HAP-1 (cell line): ENCODE measurements at regions not wholly inside any gene's neighbourhood (a gene's known extent, or its start where the extent isn't known, plus 50 kb on each side); places are given as distances from the start of the nearest gene placed in this dataset.

Source experiments
- DNase-seq, 2 experiments: peaks; one replicate each; pipeline ENCODE4 v3.0.0-alpha.2; 2016 to 2020; ENCODE audit warnings: low spot score in 2 of 2
- H3K27me3 ChIP-seq: fragments of 250-450 bp; sonication (Bioruptor Pico); 2 replicates; pipeline ENCODE4 v1.5.1; 2020; ENCODE audit warnings: low read depth, mild to moderate bottlenecking, moderate library complexity
- H3K36me3 ChIP-seq: fragments of 250-450 bp; sonication (Bioruptor Pico); replicated peaks from 2 replicates; pipeline ENCODE4 v1.5.1; 2020; ENCODE audit warnings: mild to moderate bottlenecking
- H3K4me1 ChIP-seq: fragments of 250-450 bp; sonication (Bioruptor Pico); 2 replicates; pipeline ENCODE4 v1.5.1; 2020; ENCODE audit warnings: mild to moderate bottlenecking
- H3K4me3 ChIP-seq: fragments of 250-450 bp; sonication (Bioruptor Pico); 2 replicates; pipeline ENCODE4 v1.5.1; 2020; ENCODE audit warnings: mild to moderate bottlenecking, moderate library complexity
- H3K9me3 ChIP-seq: fragments of 250-450 bp; sonication (Bioruptor Pico); 2 replicates; pipeline ENCODE4 v1.5.1; 2020; ENCODE audit warnings: mild to moderate bottlenecking, moderate library complexity
- in situ Hi-C: fragments of 300-500 bp; cut with MboI; formaldehyde crosslinking; loops from 3 replicates; pipeline ENCODE4 v1.14.3; 2020; ENCODE audit warnings: low sequenced_read_pairs, inconsistent platforms, mixed read lengths

DNA sequence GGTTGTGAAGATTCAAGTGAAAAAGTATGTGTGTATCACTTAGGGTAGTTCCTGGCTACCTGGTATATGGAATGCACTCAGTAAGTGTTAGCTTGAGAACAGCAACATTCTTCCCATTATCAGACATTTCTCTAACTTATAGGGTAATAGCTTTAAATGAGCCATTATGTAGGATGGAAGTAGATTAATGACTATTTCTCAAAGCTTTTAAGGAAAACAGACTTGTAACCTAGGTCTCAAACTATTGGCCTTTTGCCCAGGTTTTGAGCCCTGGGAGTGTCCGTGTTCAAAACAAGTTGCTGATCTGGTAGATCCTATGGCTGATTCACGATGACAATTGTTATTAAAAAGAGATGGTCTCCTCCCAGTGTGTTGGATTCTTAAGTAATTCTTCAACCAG lies 129.1 kb upstream of the UMPS start:
- H3K4me3 ChIP-seq = no peak overlapping the region
- H3K36me3 ChIP-seq = no peaks in the 10 kb centered on the region
- no peaks in the 10 kb centered on the region for H3K27me3 ChIP-seq
- no peaks in the 10 kb centered on the region for H3K9me3 ChIP-seq
- no peaks in the 10 kb centered on the region for H3K4me1 ChIP-seq
- DNase-seq = no peak
- in situ Hi-C loops = no loop called here

DNA sequence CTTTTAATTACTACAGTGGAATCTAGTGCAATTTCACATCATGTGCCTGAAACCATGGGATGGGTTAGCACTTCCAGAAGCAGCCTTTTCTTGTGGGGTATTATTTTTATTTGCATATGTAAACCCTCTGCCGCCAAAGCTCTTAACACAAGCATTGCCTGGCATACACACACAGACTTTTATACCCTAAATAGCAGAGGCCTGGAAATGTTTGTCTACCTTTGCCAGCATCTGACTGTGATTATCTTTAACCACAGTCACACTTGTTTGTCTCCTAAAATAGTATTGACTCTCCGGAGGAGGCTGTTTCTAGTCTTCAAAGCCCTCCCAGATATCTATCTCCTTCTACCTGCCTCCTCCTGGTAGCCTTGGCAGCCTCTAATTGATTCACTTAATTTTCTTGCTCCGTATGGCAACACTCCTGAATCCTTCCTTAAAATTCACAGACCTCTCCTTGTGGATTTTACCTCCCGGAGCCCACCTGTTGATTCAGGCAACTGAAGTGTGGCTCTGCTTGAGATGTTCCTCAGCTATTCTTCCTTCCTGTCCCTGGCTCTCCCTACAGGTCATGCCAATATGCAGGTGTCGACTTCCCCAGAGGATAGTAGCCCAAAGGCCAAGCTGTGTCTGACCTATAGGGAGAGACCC lies 127.1 kb upstream of the UMPS start:
- in situ Hi-C loops = no loop called here
- Histone ChIP-seq H3K27me3 (no peaks in the 10 kb centered on the region), H3K9me3 (no peaks in the 10 kb centered on the region), H3K36me3 (no peaks in the 10 kb centered on the region), H3K4me3 (no peak overlapping the region), H3K4me1 (no peaks in the 10 kb centered on the region)
- no peak for DNase-seq

DNA sequence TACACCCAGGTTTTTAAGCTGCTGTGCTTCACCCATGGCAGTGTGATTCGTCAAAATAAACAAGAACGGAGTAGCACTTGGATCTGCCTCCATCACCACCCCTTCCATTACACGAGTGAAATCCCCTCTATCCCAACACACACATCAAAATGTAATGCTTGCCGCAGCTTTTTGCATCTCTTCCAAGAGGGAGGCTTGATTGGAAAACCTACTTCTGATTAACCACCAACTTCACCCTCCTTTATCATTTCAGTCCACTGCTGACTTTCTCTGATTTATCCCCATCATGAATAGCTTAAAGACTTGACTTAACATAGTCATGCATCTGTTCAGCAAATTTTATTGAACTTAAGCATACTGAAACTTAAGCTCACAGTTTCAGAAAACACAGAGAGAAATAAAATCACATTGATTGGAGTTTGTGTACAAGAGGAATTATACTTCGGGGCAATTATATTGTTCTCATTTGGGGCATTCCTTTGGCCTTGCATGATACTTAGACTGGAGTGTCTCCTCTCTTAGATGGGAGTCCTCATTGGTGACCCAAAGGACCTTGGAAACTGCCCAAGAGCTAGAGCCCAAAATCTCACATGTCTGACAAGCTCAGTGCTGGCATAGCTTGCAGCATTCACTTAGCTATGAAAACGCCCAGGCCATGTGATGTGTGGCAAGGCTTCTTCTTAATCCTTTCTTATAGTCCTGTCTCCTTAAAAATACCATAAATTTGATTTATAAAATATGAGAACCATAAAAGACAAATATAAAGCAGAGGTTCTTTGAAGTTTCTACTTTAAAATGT lies 124.3 kb upstream of the UMPS start:
- Histone ChIP-seq H3K4me1 (no peaks in the 10 kb centered on the region), H3K36me3 (no peaks in the 10 kb centered on the region), H3K9me3 (no peaks in the 10 kb centered on the region), H3K27me3 (no peaks in the 10 kb centered on the region), H3K4me3 (no peak overlapping the region)
- DNase-seq = no peak
- in situ Hi-C loops = no loop called here

DNA sequence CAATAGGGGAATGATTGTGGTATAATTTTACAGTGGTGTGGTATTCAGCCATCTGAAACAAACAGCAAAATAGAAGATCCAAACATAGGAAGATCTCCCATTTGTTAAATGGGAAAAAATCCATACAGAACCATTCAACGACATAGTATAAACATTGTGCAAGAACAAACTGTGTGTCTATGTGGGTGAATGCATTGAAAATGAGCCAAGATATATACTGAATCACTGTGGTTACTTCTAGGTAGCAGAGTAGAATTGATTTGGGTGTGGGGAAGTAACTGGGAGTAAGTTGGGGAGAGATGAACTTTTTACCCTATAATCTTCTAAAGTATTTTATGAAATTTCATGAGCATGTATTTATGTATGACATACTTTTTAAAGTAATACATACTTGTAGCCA lies 123.1 kb upstream of the UMPS start:
- Histone ChIP-seq H3K4me3 (no peak overlapping the region), H3K36me3 (no peaks in the 10 kb centered on the region), H3K9me3 (no peaks in the 10 kb centered on the region), H3K27me3 (no peaks in the 10 kb centered on the region), H3K4me1 (no peaks in the 10 kb centered on the region)
- in situ Hi-C loops = no loop called here
- DNase-seq = no peak

DNA sequence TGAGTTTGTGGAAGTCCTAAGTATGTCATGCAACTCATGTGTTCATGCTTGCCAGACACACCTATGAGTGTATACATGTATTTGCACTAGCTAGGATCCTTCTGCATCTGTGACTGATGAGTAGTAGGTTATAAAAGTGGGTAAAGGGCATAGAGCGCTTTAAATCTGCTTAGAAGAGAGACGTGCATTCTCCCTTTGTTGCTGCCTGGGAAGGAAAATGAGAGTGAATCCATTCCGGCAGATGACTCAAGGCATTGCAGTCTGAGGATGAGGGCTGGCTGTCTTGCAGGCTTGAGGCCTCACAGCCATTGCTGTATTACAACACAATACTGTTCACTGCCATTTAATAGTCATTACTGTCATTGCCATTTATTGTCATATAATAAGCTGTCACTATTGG lies 120.8 kb upstream of the UMPS start:
- Histone ChIP-seq H3K9me3 (no peaks in the 10 kb centered on the region), H3K36me3 (no peaks in the 10 kb centered on the region), H3K4me3 (no peak overlapping the region), H3K4me1 (no peaks in the 10 kb centered on the region), H3K27me3 (no peaks in the 10 kb centered on the region)
- in situ Hi-C loops = no loop called here
- DNase-seq = no peak

DNA sequence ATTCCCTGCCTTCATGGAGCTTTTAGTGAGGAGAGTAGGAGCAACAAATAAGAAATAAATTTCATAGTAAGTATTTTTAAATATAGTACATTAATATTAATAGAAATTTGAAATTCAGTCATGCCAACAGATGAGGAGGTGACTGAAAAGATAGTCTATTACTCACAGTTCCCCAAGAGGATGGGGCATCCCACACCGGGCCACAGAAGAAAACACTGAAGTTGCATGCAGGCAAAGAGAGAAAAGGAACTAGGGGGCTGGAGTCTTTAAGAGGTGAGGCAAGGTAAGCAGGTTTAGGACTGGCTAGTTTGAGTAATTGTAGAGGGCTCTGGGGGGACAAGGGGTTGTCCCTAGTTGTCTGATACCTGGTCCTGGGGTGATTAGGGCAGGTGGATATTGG lies 120.1 kb upstream of the UMPS start:
- no peak for DNase-seq
- H3K27me3 ChIP-seq = no peaks in the 10 kb centered on the region
- no peaks in the 10 kb centered on the region for H3K4me1 ChIP-seq
- no peaks in the 10 kb centered on the region for H3K36me3 ChIP-seq
- no peaks in the 10 kb centered on the region for H3K9me3 ChIP-seq
- in situ Hi-C loops = no loop called here
- H3K4me3 ChIP-seq = no peak overlapping the region

DNA sequence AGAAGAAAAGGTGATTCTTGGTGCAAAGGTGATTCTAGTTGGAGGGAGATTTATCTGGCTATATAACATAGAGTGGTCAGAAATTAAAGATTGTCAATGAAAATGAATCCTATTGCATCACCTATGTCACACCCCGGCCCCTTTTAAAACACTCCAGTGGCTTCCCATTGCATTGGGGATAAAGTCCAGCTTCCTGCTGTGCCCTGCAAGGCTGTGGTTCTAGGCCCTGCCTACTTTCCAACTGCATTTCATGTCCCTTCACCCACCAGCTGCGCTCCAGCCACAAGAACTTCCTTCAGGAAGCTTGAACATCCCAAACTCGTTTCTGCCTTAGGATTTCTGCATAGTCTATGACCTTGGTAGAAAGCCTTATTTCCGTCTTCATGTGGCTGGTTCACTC lies 118.7 kb upstream of the UMPS start:
- H3K27me3 ChIP-seq = no peaks in the 10 kb centered on the region
- H3K9me3 ChIP-seq = no peaks in the 10 kb centered on the region
- H3K4me1 ChIP-seq = no peaks in the 10 kb centered on the region
- no peak for DNase-seq
- no peak overlapping the region for H3K4me3 ChIP-seq
- H3K36me3 ChIP-seq = no peaks in the 10 kb centered on the region
- in situ Hi-C loops = no loop called here

DNA sequence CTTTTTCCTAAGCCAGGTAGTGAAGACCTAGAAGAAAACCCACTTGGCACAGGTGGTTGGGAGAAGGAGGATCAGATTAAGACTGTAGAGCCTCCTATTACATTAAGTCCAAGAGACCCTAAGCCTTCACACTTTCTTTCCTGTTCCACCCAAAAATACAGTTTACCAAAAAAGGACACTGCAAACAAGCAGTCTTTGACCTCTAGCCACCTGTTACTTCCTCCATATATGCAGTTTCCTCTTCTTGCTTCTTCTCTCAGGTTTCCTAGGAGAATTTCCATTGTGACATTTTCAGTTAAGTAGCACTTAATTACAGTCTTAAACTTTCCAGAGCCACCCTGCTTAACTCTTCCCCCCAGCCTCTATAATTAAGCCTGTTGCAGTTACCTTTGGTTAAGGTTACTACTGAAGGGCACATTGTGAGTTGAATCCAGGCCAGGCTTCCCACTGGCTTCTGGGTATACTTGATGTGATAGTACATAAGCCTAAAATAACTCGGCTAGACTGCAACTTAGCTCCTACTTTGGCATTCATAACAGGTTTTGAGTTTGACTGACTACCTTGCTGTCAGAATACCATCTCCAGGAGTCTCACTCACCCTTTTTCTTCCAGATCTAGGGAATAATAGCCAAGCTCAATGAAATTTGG lies 114.2 kb upstream of the UMPS start:
- Histone ChIP-seq H3K27me3 (no peaks in the 10 kb centered on the region), H3K4me1 (no peaks in the 10 kb centered on the region), H3K9me3 (no peaks in the 10 kb centered on the region), H3K4me3 (no peak overlapping the region), H3K36me3 (no peaks in the 10 kb centered on the region)
- DNase-seq = no peak
- in situ Hi-C loops = no loop called here

DNA sequence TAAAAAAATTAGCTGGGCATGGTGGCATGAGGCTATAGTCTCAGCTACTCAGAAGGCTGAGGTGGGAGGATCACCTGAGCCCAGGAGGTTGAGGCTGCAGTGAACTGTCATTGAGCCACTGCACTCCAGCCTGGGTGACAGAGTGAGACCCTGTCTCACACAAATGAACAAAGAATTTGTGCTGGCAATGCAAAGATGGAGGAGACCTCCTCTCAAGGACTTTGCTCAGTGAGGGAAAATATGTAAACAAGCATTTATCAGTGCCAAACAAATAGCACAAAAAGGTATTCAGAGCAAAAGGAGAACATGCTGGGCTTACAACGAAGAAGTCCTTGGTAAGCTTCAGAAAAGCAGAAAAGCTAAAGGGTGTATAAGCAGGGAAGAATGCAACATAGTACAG lies 113.1 kb upstream of the UMPS start:
- Histone ChIP-seq H3K4me1 (no peaks in the 10 kb centered on the region), H3K9me3 (no peaks in the 10 kb centered on the region), H3K27me3 (no peaks in the 10 kb centered on the region), H3K4me3 (no peak overlapping the region), H3K36me3 (no peaks in the 10 kb centered on the region)
- no peak for DNase-seq
- in situ Hi-C loops = no loop called here

DNA sequence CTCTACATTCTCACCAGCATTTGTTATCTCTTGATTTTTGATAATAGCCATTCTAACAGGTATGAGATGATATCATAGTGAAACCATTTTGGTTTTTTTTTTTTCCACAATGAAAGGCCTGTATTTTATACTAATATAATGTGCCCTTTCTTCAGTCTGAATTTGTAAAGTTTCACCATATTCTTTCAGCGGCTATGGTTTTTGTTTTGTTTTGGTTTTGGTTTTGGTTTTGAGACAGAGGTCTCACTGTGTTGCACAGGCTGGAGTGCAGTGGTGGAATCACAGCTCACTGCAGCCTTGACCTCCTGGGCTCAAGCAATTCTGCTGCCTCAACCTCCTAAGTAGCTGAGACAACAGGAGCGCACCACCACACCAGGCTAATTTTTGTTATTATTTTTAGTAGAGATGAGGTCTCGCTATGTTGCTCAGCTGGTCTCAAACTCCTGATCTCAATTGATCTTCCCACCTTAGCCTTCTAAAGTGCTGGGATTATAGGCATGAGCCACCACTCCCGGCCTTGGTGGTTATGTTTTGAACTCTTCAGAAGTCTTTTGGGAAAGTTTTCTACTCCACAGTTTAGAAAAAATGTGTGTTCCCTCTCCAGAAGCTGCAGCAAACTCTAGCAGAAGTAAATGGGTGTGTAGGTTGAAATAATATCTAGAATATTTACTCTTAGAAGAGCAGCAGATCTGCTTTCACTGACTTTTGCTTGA lies 110.2 kb upstream of the UMPS start:
- DNase-seq = no peak
- in situ Hi-C loops = no loop called here
- Histone ChIP-seq H3K9me3 (no peaks in the 10 kb centered on the region), H3K27me3 (no peaks in the 10 kb centered on the region), H3K4me3 (no peak overlapping the region), H3K36me3 (no peaks in the 10 kb centered on the region), H3K4me1 (no peaks in the 10 kb centered on the region)

DNA sequence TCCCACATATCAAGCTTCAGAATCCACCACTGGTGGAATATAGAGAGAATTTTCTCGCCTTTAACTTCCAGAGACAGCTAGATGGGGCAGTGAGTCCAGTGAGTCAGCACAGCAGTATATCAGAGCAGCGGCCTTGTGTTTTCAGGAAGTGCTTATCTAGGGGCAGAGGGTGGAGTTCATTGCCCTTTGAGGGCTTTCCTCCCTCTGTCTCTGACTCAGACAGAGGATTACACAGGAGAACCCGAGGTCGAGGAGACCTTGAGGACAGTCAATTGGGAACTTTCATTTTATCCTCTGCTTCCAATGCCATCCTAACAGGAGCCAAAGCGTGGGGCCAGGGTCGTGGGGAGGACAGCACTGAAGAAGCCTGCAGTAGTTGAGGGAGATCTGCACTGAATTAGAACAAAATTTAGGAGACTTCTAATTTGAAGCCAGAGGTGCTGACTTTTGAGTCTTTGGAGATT lies 109.6 kb upstream of the UMPS start:
- in situ Hi-C loops = no loop called here
- no peaks in the 10 kb centered on the region for H3K9me3 ChIP-seq
- H3K27me3 ChIP-seq = no peaks in the 10 kb centered on the region
- no peak for DNase-seq
- H3K36me3 ChIP-seq = no peaks in the 10 kb centered on the region
- H3K4me1 ChIP-seq = no peaks in the 10 kb centered on the region
- no peak overlapping the region for H3K4me3 ChIP-seq

DNA sequence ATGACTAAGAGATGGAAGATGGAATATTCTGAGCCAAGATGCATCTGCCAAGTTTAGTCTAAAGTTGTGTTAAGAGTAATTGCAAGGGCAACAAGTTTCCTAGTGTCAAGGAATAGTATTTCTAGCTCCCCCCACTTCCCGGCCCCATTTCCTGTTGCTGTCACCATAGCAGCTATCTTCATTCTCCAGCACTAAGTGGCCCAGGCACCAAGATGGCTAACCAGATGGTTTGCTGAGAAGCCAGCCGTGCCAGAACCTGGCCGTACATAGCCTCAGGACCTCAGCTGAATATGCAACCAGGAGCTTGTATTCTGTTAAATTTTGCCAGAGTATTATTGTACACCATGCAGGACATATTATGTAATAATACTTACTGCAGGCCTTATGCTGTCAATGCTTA lies 108.8 kb upstream of the UMPS start:
- Histone ChIP-seq H3K9me3 (no peaks in the 10 kb centered on the region), H3K27me3 (no peaks in the 10 kb centered on the region; the same call in 1 of the 2 replicates), H3K4me1 (no peaks in the 10 kb centered on the region), H3K4me3 (no peak overlapping the region), H3K36me3 (no peaks in the 10 kb centered on the region)
- DNase-seq = no peak
- in situ Hi-C loops = no loop called here

DNA sequence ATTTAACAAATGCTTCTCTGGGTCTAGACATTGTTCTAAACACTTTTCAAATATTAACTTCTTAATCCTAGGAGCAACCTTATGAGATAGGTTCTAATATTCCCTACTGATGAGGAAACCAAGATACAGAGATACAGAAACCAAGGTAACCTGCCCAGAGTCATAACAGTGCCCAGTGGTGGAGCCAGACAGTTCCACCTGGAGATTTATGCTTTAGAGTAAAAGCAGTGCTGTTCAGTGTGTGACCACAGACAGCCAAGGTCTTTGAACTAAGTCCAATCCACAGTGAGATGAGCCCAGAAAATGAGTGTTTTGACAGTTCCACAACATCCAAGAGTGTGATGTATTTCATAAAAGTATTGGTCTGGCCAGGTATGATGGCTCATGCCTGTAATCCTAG lies 105.2 kb upstream of the UMPS start:
- H3K4me1 ChIP-seq = no peaks in the 10 kb centered on the region
- no peak overlapping the region for H3K4me3 ChIP-seq
- no peak for DNase-seq
- H3K36me3 ChIP-seq = no peaks in the 10 kb centered on the region
- H3K27me3 ChIP-seq = no peaks in the 10 kb centered on the region; the same call in 1 of the 2 replicates
- H3K9me3 ChIP-seq = no peaks in the 10 kb centered on the region
- in situ Hi-C loops = no loop called here

DNA sequence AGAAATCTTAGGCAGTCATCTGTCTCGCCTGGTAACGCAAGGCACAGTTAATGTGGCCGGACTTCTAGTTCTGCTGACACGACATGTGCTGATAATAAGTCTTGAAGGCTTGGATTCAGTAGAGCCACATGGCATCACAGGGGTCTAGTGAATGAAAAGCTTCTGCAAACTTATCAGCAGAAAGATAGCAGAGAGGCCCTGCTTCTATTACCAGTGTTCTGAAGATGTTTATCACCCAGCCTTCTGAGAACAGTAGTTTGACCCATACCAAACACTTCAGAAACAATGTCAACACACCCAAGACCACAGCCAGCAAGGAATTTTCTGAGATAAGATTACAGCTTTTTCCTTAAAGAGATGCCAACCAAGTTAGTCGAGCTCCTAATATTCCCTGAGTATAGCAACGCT lies 102.7 kb upstream of the UMPS start:
- H3K4me1 ChIP-seq = no peaks in the 10 kb centered on the region
- no peaks in the 10 kb centered on the region for H3K9me3 ChIP-seq
- no peak for DNase-seq
- H3K27me3 ChIP-seq = no peaks in the 10 kb centered on the region; the same call in 1 of the 2 replicates
- in situ Hi-C loops = no loop called here
- H3K36me3 ChIP-seq = no peaks in the 10 kb centered on the region
- H3K4me3 ChIP-seq = no peak overlapping the region
